IPS DF 4.7 (cell line): ENCODE measurements at regions not wholly inside any gene's neighbourhood (a gene's known extent, or its start where the extent isn't known, plus 50 kb on each side); places are given as distances from the start of the nearest gene placed in this dataset.
"Not testable (repeated sequence)": the region's sequence is repeated elsewhere in the genome, so short reads cannot be mapped to it uniquely, and the experiment has no call there.

Experiments
- DNase-seq: peaks from one replicate; pipeline ENCODE4 v3.0.0-alpha.2; 2013; ENCODE audit warnings: low spot score; ENCODE audit errors: extremely low read depth

GRCh38 chr11:71383461-71383860 is 64.7 kb downstream of the DHCR7 start:
- DNase-seq = no peak

- DNase-seq = no peak
These were observed 66.2 kb downstream of the DHCR7 start for GRCh38 chr11:71381781-71382505.

- no peak for DNase-seq
These were observed 68.5 kb downstream of the DHCR7 start for GRCh38 chr11:71379701-71380100.

DNA sequence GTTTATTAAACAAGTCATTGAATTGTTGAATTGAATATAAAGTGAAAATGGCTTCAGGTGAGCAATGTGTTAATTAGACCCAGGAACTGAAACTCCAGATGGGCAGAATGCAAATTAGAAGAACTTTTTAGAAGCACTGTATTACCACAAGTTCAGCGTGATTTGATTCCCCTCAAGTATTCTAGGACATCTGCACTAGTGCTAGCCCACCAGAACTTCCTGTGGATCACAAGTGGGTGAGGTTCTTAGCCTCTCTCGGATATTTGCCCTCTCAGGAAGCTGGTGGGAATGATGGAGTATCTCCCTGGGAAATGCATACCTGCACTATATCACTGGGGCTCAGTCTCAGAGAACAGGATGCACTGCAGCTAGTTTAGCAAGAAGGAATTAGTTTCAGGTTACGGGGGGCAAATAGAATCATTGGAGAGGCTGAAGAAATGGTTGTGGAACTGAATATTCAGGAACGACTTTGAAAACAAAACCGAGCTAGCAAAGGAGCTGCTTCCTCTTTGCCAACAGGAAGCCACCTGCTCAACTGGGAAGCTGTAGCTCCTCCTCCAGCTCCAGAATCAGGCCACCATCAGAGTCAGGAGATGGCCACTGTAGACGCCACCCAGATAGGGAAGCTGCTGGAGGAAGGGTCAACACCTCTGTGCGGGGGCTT is 74.3 kb downstream of the DHCR7 start:
- no peak for DNase-seq

GRCh38 chr11:71372693-71373657 is 75.2 kb downstream of the DHCR7 start:
- DNase-seq = no peak

DNA sequence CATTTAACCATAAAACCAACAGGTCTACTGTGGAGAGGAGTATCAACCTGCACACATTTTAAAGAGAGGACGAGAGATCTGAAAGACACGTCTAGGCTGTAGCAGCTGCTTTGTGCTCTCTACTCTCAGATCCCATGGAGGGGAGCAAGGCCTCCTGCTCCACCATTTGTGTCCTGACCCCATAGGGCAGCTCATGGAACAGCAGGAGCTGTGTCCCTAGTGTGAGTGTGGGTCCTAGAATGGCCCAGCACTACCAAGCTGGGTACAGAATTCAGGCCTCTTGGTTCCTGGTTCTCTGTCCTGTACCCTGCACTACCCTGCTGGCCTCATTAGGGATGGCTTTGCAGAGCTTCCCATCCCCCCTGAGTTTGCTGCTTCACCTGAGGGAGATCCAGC is 76.5 kb downstream of the DHCR7 start:
- DNase-seq = no peak

GRCh38 chr11:71370895-71371673 is 77.1 kb downstream of the DHCR7 start:
- no peak for DNase-seq

GRCh38 chr11:71370020-71370747 is 78.0 kb downstream of the DHCR7 start:
- no peak for DNase-seq

GRCh38 chr11:71369411-71369810 is 78.8 kb downstream of the DHCR7 start:
- no peak for DNase-seq

GRCh38 chr11:71368966-71369365 is 79.2 kb downstream of the DHCR7 start:
- no peak for DNase-seq

- DNase-seq = no peak
These were observed 80.4 kb downstream of the DHCR7 start for GRCh38 chr11:71367756-71368155.

GRCh38 chr11:71367276-71367675 is 80.9 kb downstream of the DHCR7 start:
- not testable (repeated sequence) for DNase-seq

- no peak for DNase-seq
These were observed 82.1 kb downstream of the DHCR7 start for GRCh38 chr11:71366076-71366475.

- DNase-seq = no peak
These were observed 82.6 kb downstream of the DHCR7 start for GRCh38 chr11:71365626-71366025.

DNA sequence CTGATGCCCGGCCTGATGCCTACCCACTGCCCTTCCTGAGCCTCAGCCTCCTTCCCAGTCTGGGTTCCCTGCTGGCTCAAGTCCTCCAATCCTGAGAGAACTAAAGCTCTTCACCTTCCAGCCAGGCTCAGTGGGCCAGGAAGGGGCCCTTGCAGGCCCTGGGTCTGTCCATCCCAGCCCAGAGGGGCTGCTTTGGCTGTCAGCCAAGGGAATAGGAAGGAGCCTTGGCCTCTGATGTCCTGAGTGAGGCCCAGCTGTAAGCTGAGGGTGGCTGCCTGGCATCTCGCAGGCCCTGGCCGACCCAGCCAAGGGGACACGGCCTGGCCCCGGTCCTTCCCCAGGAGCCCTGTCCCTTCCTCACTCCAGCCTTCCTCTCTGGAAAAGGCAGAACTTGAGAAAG is 83.4 kb downstream of the DHCR7 start:
- no peak for DNase-seq

DNA sequence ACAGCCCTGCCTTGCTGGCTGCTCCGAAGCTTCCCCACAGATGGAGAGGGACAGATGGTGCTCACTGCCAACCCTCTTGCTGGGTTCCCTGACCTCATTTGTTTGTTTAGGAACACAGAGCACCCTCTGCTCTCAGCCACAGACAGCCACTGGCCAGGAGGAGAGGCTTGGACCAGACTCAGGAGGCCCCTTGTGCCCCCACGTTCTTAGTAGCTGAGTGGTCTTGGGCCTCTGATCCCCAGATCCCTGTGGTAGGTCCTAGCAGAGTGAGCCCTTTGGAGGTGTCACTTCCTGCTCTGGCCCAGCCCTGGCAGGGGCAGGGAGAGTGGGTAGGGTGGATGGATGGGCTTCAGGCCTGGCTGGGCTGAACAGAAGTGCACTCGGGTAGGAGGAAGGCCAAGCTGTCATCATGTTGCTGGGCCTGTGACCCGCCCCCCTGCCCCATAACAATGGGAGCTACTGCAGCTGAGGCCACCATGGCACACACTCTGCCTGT is 84.0 kb downstream of the DHCR7 start:
- no peak for DNase-seq

- no peak for DNase-seq
These were observed 84.5 kb downstream of the DHCR7 start for GRCh38 chr11:71363721-71364120.

- DNase-seq = no peak
These were observed 89.1 kb downstream of the DHCR7 start for GRCh38 chr11:71358963-71359567.

DNA sequence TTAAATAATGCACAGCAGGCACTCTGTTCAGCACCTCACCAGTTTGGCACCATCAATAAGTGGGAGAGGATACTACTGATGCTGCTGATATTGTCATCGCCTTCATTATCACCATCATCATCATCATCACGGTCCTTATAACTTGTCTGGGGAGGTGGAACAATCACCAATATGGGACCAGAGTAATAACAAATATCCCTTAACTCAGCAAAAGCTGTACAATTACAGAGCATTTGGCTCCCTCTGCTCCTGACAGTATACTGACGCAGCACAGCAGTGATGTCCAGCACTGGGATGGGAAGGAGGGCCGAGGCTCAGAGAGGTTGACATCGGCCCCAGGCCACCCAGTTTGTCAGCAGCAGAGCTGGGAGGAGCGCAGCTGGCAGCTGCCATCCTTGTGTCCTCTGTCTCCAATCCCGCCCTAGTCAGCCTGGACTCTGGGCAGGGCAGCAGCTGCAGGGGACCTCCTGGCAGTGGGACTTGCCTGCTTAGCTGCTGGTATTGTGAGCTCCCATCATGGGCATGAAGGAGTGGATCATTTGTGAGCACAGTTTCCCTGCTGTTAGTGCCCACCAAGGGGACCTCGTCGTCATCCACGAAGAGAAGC is 90.0 kb downstream of the DHCR7 start:
- no peak for DNase-seq
